ENCODE measurements at regions not wholly inside any gene's neighbourhood (a gene's known extent, or its start where the extent isn't known, plus 50 kb on each side); places are given as distances from the start of the nearest gene placed in this dataset.

- H3K4me1 ChIP-seq (replicated peaks in 1 of 4; ENCODE audit: control insufficient read depth in 3 of 4, insufficient read depth in 4 of 4, low read length in 3 of 4) = no peaks in the 10 kb centered on the region
- no peak overlapping the region for H3K4me2 ChIP-seq (ENCODE audit: insufficient read depth in 1 of 2, low read depth in 2 of 2, low read length in 2 of 2)
- H3K14ac ChIP-seq (ENCODE audit: insufficient read length) = no peak overlapping the region
- H4K91ac ChIP-seq (replicated peaks; ENCODE audit: insufficient read length, low read length) = no peak overlapping the region
- 93% methylated on average over 4 of the region's 4 CpGs; no CpG with 5 or more reads in 1 of the 2 experiments for WGBS, 2 experiments (ENCODE audit: extremely low coverage in 1 of 2, insufficient coverage in 1 of 2, insufficient read length in 1 of 2, insufficient replicate concordance in 2 of 2, low coverage in 1 of 2, low lambda C conversion rate in 2 of 2, missing lambda C conversion rate in 1 of 2)
- ChIA-PET POLR2A (ENCODE audit: partially characterized antibody) (no interaction called here), CTCF (ENCODE audit: partially characterized antibody) (interaction anchor here (0.8 to 1.7 kb wide), 2 partner anchors 132 to 164 kb away, joined by 3 to 4 read pairs; no protein-coding TSS in a partner anchor)
- H3K23ac ChIP-seq (ENCODE audit: insufficient read length) = no peak overlapping the region
- FAIRE-seq (no peak), DNase-seq (ENCODE audit: low read depth in 1 of 2, low spot score in 2 of 2) (no peak)
- H2BK12ac ChIP-seq (ENCODE audit: low read depth, low read length) = no peak overlapping the region
- H3K4me3 ChIP-seq (ENCODE audit: extremely low read depth in 1 of 4, insufficient read depth in 2 of 4, low read depth in 3 of 4, low read length in 4 of 4) = no peak overlapping the region
- H3K4ac ChIP-seq (replicated peaks; ENCODE audit: insufficient read length, low read depth, low read length) = no peak overlapping the region
- no peak overlapping the region for H3K56ac ChIP-seq (replicated peaks; ENCODE audit: insufficient read length, low read depth, low read length)
- no peak overlapping the region for H3K27ac ChIP-seq (ENCODE audit: low read depth, low read length)
- no peaks in the 10 kb centered on the region for H3K36me3 ChIP-seq (ENCODE audit: control insufficient read depth in 2 of 4, insufficient read depth in 4 of 4, low read length in 3 of 4)
- H3K27me3 ChIP-seq (replicated peaks in 1 of 4; ENCODE audit: control insufficient read depth in 3 of 4, extremely low read depth in 1 of 4, insufficient read depth in 3 of 4, low read length in 3 of 4) = no peaks in the 10 kb centered on the region
- H2BK20ac ChIP-seq (ENCODE audit: low read length) = no peak overlapping the region
- H4K5ac ChIP-seq (ENCODE audit: insufficient read length, low read depth, low read length) = no peak overlapping the region
- no peak overlapping the region for H2BK15ac ChIP-seq (ENCODE audit: low read length)
- H3K23me2 ChIP-seq (ENCODE audit: low read depth, low read length) = no peaks in the 10 kb centered on the region
- no peak overlapping the region for H3K18ac ChIP-seq (ENCODE audit: extremely low read depth, low read length)
- no peak overlapping the region for H2BK5ac ChIP-seq (ENCODE audit: low read depth, low read length)
- H3K79me2 ChIP-seq (ENCODE audit: control insufficient read depth in 1 of 2, insufficient read depth in 2 of 2, low read length in 2 of 2) = no peaks in the 10 kb centered on the region
- no peaks in the 10 kb centered on the region for H3K9me3 ChIP-seq (ENCODE audit: insufficient read depth in 2 of 2, low read depth in 1 of 2, low read length in 1 of 2)
- H2BK120ac ChIP-seq (replicated peaks; ENCODE audit: low read depth, low read length) = no peak overlapping the region
- no peak overlapping the region for H3K9ac ChIP-seq (replicated peaks in 1 of 4; ENCODE audit: extremely low read depth in 1 of 4, low read depth in 3 of 4, low read length in 3 of 4)
- no peaks in the 10 kb centered on the region for H4K20me1 ChIP-seq (replicated peaks in 1 of 2; ENCODE audit: control insufficient read depth in 1 of 2, insufficient read depth in 2 of 2, low read length in 2 of 2)
- H2AK5ac ChIP-seq (ENCODE audit: low read depth, low read length) = no peak overlapping the region
- no peak overlapping the region for H2AFZ ChIP-seq (ENCODE audit: low read length)
- H4K8ac ChIP-seq (ENCODE audit: extremely low read depth, insufficient read depth, low read length) = no peak overlapping the region
- no peaks in the 10 kb centered on the region for H3K79me1 ChIP-seq (ENCODE audit: low read depth, low read length)
- TF ChIP-seq ATF3 (IDR thresholded peaks at IDR 0.05; ENCODE audit: insufficient read depth, low read depth, low read length) (no peak), SUZ12 (IDR thresholded peaks at IDR 0.05; ENCODE audit: low read length) (no peak), E2F6 (IDR thresholded peaks at IDR 0.05) (no peak), SAP30 (IDR thresholded peaks at IDR 0.05; ENCODE audit: insufficient read depth, insufficient replicate concordance, low read length) (no peak), KDM4A (IDR thresholded peaks at IDR 0.05; ENCODE audit: low read depth, low read length, severe bottlenecking) (no peak), CHD2 (IDR thresholded peaks at IDR 0.05; ENCODE audit: low read length) (no peak), RXRA (IDR thresholded peaks at IDR 0.05; ENCODE audit: insufficient read depth, low read depth, low read length) (no peak), RAD21 (IDR thresholded peaks at IDR 0.05 in 1 of 2, conservative IDR thresholded peaks at IDR 0.05 in 1 of 2; ENCODE audit: low read depth in 2 of 2, low read length in 2 of 2) (no peak), SIN3A (conservative IDR thresholded peaks at IDR 0.05 in 1 of 2, IDR thresholded peaks at IDR 0.05 in 1 of 2; ENCODE audit: low read depth in 1 of 2, low read length in 2 of 2) (no peak), TAF7 (optimal IDR thresholded peaks at IDR 0.05; ENCODE audit: borderline replicate concordance, low read depth, low read length) (no peak), EGR1 (IDR thresholded peaks at IDR 0.05; ENCODE audit: borderline replicate concordance, low read depth, low read length) (no peak), NANOG (IDR thresholded peaks at IDR 0.05; ENCODE audit: insufficient read depth, low read depth, low read length, poor library complexity, severe bottlenecking) (no peak), TCF12 (IDR thresholded peaks at IDR 0.05; ENCODE audit: low read depth, low read length) (no peak)
Observed at GRCh38 chr9:79123415-79123814, 448.4 kb upstream of the TLE4 start.
